Endothelial cell of umbilical vein (primary cell): ENCODE measurements at regions not wholly inside any gene's neighbourhood (a gene's known extent, or its start where the extent isn't known, plus 50 kb on each side); places are given as distances from the start of the nearest gene placed in this dataset.

Source experiments
- BruUV-seq: library from RNA; stranded (reverse); fragments of 400-500 nt; replicated peaks from 2 replicates; lab custom pipeline; 2021; lab: Mats Ljungman, UMichigan
- CTCF ChIA-PET: fragments of 300-600, 350-600 bp; sonication (Branson Sonifier 250); formaldehyde crosslinking; loops from one replicate; lab custom pipeline; 2021; ENCODE audit warnings: antibody characterized with exemption, inconsistent platforms; lab: Charles Lee
- POLR2A ChIA-PET: fragments of 300-600, 350-600 bp; sonication (Branson Sonifier 250); formaldehyde crosslinking; loops from one replicate; lab custom pipeline; 2021; ENCODE audit warnings: antibody characterized with exemption, inconsistent platforms; lab: Charles Lee
- DNase-seq: peaks from one replicate; pipeline ENCODE4 v3.0.0-alpha.2; 2011; ENCODE audit warnings: low read depth, low spot score
- FAIRE-seq: peaks from 2 replicates; lab custom pipeline; 2011; peaks lifted over from hg19 to GRCh38; lab: Jason Lieb, UNC
- H2AFZ ChIP-seq: 2 replicates; pipeline ENCODE4 v1.6.0; 2012; ENCODE audit warnings: low read depth, low read length, control low read depth, inconsistent platforms
- H3K27ac ChIP-seq: 2 replicates; pipeline ENCODE4 v1.5.1; 2011; ENCODE audit warnings: low read depth, mild to moderate bottlenecking, control low read depth, low read length, moderate library complexity; ENCODE audit not compliant: insufficient read depth
- H3K27me3 ChIP-seq, 2 experiments: 2 replicates each; pipeline versions ENCODE4 v1.6.0 to v1.6.1; 2011; ENCODE audit warnings: low read length in 2 of 2, mixed read lengths in 1 of 2; ENCODE audit not compliant: control insufficient read depth in 2 of 2, insufficient read depth in 2 of 2
- H3K36me3 ChIP-seq, 2 experiments: 2 replicates in 1 of 2; 3 replicates in 1 of 2; pipeline ENCODE4 v1.5.1; 2011; ENCODE audit warnings: low read length in 2 of 2, mild to moderate bottlenecking in 1 of 2, moderate library complexity in 1 of 2; ENCODE audit not compliant: control insufficient read depth in 2 of 2, insufficient read depth in 2 of 2; ENCODE audit errors: extremely low read depth in 1 of 2
- H3K4me1 ChIP-seq: 3 replicates; pipeline ENCODE4 v1.5.1; 2011; ENCODE audit warnings: mild to moderate bottlenecking, low read length; ENCODE audit not compliant: control insufficient read depth, insufficient read depth; ENCODE audit errors: extremely low read depth
- H3K4me2 ChIP-seq: 2 replicates; pipeline ENCODE4 v1.6.1; 2011; ENCODE audit warnings: low read length, control low read depth, mixed read lengths; ENCODE audit not compliant: insufficient read depth
- H3K4me3 ChIP-seq, 3 experiments: fragments of 200-600 bp in 1 of 3; sonication (generic), shearing (Covaris generic) in 1 of 3; replicated peaks in 1 of 3; 2 replicates each; pipeline ENCODE4 v1.5.1; 2011 to 2016; ENCODE audit warnings: control low read depth in 3 of 3, low read length in 3 of 3, mild to moderate bottlenecking in 2 of 3, inconsistent platforms in 1 of 3, low read depth in 1 of 3, moderate library complexity in 1 of 3; ENCODE audit not compliant: insufficient read depth in 1 of 3
- H3K79me2 ChIP-seq: 2 replicates; pipeline ENCODE4 v1.6.0; 2012; ENCODE audit warnings: low read length, inconsistent platforms; ENCODE audit not compliant: control insufficient read depth, insufficient read depth
- H3K9ac ChIP-seq: replicated peaks from 2 replicates; pipeline ENCODE3; 2011; ENCODE audit warnings: low read length, control low read depth; ENCODE audit not compliant: insufficient read depth; ENCODE audit errors: extremely low read depth
- H3K9me1 ChIP-seq: replicated peaks from 3 replicates; pipeline ENCODE4 v1.6.0; 2011; ENCODE audit warnings: mild to moderate bottlenecking, low read length; ENCODE audit not compliant: control insufficient read depth, insufficient read depth; ENCODE audit errors: extremely low read depth
- H3K9me3 ChIP-seq: replicated peaks from 2 replicates; pipeline ENCODE4 v1.5.1; 2012; ENCODE audit warnings: low read length, inconsistent platforms; ENCODE audit not compliant: control insufficient read depth, insufficient read depth
- H4K20me1 ChIP-seq: replicated peaks from 2 replicates; pipeline ENCODE3; 2011; ENCODE audit warnings: mild to moderate bottlenecking, low read length; ENCODE audit not compliant: control insufficient read depth, insufficient read depth; ENCODE audit errors: extremely low read depth
- CTCF ChIP-seq, 2 donors: IDR thresholded peaks; 1 replicate in 1 of 2; 2 replicates in 1 of 2; pipeline ENCODE4 v1.5.1; 2011; ENCODE audit warnings: low read length in 2 of 2, mild to moderate bottlenecking in 2 of 2, moderate library complexity in 2 of 2, control low read depth in 1 of 2, inconsistent platforms in 1 of 2, low read depth in 1 of 2; ENCODE audit not compliant: insufficient read depth in 1 of 2; ENCODE audit errors: extremely low read depth in 1 of 2
- EZH2 ChIP-seq: IDR thresholded peaks from 2 replicates; pipeline ENCODE4 v1.6.1; 2012; ENCODE audit warnings: borderline replicate concordance, low read depth, mild to moderate bottlenecking, moderate library complexity, low read length, inconsistent platforms; ENCODE audit not compliant: severe bottlenecking
- FOS ChIP-seq: IDR thresholded peaks from 2 replicates; pipeline ENCODE4 v1.6.1; 2011; ENCODE audit warnings: mild to moderate bottlenecking, low read length, moderate library complexity, borderline replicate concordance; ENCODE audit not compliant: insufficient read depth
- JUN ChIP-seq: IDR thresholded peaks from 2 replicates; pipeline ENCODE4 v1.6.1; 2011; ENCODE audit warnings: borderline replicate concordance, low read depth; ENCODE audit not compliant: insufficient read length, insufficient read depth
- MYC ChIP-seq: IDR thresholded peaks from one replicate; pipeline ENCODE4 v1.6.1; 2011; ENCODE audit warnings: mild to moderate bottlenecking, low read depth, low read length
- POLR2A ChIP-seq: IDR thresholded peaks from 2 replicates; pipeline ENCODE4 v1.6.1; 2012; ENCODE audit warnings: low read depth, mild to moderate bottlenecking, control low read depth, low read length
- POLR2AphosphoS5 ChIP-seq: IDR thresholded peaks from 2 replicates; pipeline ENCODE4 v1.6.1; 2012; ENCODE audit warnings: low read depth, mild to moderate bottlenecking, control low read depth, low read length, moderate library complexity; ENCODE audit not compliant: insufficient read depth
- dilution Hi-C: fragments of 300-500 bp; cut with MboI; formaldehyde crosslinking; loops from one replicate; pipeline ENCODE4 v1.15.0; 2019; ENCODE audit warnings: low sequenced_read_pairs; ENCODE audit not compliant: extremely low pct_ligation_motif_present
- intact Hi-C: fragments of 100-400 bp; cut with micrococcal nuclease; formaldehyde crosslinking; loops from one replicate; pipeline ENCODE4 v1.10.0; 2022

GRCh38 chr3:159804726-159805410 is 183.8 kb upstream of the IL12A start:
- TF ChIP-seq POLR2AphosphoS5, result no peak
- no peak for TF ChIP-seq JUN
- peak; percentile 92 to 96 for TF ChIP-seq CTCF (IDR thresholded peaks at IDR 0.05; ENCODE audit: extremely low read depth in 1 of 2, insufficient read depth in 1 of 2, low read depth in 1 of 2, low read length in 2 of 2)
- TF ChIP-seq MYC, result no peak
- TF ChIP-seq EZH2, result no peak
- no peak for TF ChIP-seq FOS
- no peak for TF ChIP-seq POLR2A
- CTCF ChIA-PET, result interaction anchor here (0.6 to 7.2 kb wide), 62 partner anchors 8 to 960 kb away, joined by 3 to 124 read pairs (median 5); partner anchors contain the start of gene IL12A
- Histone ChIP-seq H3K4me1 (peaks cover 18% of the 10 kb centered on the region), H2AFZ (no peak overlapping the region), H3K9ac (no peak overlapping the region), H3K27ac (peak overlapping the region; percentile 19), H3K4me3 (no peak overlapping the region), H3K79me2 (peaks cover 76% of the 10 kb centered on the region), H4K20me1 (no peaks in the 10 kb centered on the region), H3K36me3 (no peaks in the 10 kb centered on the region), H3K9me3 (no peaks in the 10 kb centered on the region), H3K27me3 (no peaks in the 10 kb centered on the region), H3K4me2 (peak overlapping the region; percentile 8), H3K9me1 (no peaks in the 10 kb centered on the region)
- POLR2A ChIA-PET, result interaction anchor here (1.0 to 1.4 kb wide), 5 partner anchors 30 to 48 kb away, joined by 3 to 7 read pairs (median 5); no protein-coding TSS in a partner anchor
- no TSS peak for BruUV-seq
- FAIRE-seq (peak; percentile 93), DNase-seq (peak; percentile 85)
- dilution Hi-C loops (no loop called here), intact Hi-C loops (loop anchor here (1.0 to 10.0 kb wide), 9 partner anchors 30 to 539 kb away; no protein-coding TSS in a partner anchor)
